Kidney tubule cell (primary cell): ENCODE measurements at regions not wholly inside any gene's neighbourhood (a gene's known extent, or its start where the extent isn't known, plus 50 kb on each side); places are given as distances from the start of the nearest gene placed in this dataset.
A peak's percentile ranks its signal among the peaks of the same experiment; 100 is the strongest.

Source experiments
- DNase-seq: peaks from one replicate; pipeline ENCODE4 v3.0.0-alpha.2; 2018; ENCODE audit warnings: low spot score

DNA sequence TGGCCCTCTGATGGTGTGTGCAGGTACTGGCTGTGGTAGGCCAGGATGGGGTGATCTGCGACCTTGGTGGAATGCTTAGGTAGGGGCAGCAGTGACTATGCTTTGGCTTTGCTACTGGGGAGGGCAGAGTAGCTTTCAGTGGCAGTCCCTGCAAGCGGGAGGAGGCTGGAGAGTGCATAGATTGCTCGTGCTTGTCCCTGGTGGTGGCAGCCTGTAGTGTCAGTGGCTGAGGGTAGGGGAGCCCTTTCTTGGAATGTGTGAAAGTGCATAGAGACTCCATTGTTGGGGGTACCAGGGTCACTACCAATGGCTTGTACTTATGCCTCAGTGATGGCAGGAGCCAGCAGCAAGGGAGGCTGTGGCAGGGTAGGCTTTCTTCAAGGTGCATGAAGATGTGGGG, 582.6 kb downstream of the MRPL39 start:
- DNase-seq, result no peak

DNA sequence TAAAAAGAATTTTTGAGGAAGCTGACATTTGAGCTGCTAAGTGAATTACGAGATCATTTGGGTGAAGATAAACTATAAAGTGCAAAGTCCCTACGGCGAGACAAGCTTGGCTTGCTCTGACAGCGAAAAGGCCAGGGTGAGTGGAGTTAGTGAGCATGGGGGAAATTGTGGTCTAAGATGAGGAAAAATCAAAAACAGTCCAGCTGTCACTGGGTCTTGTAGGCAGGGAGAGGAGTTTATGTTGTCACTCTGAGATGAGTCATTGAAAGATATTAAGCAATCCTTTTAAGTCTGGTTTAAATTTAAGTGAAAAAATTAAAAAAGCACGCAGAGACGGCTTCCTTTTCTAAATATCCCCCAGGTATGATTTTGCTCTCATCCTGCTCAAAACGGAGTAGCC, 601.9 kb downstream of the MRPL39 start:
- DNase-seq, result peak; percentile 33

DNA sequence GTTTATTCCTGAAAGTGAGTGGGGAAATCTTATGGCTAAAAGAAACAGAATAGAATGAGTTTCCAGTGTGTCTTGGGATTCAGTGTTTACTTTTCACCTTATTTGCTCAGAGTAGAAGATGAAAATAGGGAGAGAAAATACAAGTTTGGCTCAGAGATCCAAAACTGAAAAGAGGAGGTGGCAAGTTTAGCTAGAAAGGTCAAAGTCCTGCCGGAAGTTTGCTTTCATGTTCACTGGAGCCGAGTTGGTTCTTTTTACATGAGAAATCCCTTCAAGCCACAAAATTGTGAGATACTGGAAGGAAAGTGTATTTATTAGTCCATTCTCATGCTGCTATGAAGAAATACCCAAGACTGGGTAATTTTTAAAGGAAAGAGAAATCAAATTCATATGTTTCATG, 604.6 kb downstream of the MRPL39 start:
- DNase-seq, result peak; percentile 3

DNA sequence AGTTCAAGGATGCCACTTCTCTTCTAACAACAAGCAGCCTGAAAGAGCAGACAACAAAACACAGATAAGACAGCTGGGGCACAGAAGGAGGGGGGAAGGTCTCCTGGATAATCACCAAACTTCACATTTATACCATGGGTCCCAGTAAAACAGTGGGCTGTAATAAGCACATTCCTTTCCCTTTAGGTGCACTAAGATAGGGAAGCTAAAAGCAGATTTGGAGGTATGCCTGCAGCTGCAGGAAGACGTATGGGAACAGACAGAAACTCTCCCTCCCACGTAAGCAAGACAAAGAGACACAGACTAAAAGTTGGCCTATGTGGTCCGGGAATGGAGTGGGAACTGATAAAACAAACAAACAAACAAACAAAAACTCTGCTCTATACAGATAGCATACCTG, 612.1 kb downstream of the MRPL39 start:
- no peak for DNase-seq

DNA sequence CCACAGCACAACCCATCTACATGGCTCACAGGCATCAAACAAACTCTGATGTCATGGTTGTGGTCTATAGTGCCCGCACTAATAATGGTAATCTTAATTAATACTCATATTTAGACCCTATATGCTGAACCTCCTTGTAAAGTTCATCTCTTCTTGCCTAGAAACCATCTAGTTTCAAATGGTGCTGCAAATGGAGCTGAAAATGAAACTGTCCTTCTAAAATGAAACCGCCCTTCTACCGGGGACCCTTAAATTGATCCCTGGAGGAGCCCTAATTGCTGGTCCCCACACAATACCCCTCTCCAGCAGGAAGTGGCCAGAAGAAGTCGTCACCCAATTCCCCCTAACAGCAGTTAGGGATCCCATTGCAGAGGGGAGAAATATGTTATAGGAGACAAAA, 612.6 kb downstream of the MRPL39 start:
- DNase-seq, result no peak

DNA sequence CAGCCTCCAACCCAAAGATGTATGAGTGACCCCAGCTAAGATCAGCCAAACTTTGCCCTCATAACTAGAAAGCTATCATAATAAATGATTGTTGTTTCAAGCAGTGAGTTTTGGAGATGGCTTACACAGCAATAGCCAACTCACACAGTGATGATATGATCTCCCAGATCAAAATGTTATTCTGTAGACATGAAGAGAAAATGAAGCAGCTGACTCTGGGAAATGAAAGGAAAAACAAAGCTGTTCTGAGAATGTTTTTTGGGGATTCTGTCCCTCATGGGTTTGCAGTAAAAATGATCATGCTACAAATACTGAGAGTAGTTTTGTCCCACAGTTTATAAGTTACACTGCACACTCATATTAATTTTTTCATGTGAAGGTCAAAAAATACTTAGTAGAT, 617.8 kb downstream of the MRPL39 start:
- no peak for DNase-seq

DNA sequence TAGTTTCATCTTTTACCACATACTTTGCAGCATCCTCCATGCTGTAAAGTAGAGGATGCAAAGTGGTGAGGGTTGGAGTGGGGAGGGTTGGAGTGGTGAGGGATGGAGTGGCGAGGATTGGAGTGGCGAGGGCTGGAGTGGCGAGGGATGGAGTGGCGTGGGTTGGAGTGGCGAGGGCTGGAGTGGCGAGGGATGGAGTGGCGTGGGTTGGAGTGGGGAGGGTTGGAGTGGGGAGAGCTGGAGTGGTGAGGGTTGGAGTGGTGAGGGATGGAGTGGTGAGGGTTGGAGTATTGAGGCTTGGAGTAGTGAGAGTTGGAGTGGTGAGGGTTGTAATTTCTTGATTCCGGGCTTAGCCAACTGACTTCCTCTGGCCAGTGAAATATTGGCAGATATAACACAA, 618.3 kb downstream of the MRPL39 start:
- DNase-seq, result no peak

DNA sequence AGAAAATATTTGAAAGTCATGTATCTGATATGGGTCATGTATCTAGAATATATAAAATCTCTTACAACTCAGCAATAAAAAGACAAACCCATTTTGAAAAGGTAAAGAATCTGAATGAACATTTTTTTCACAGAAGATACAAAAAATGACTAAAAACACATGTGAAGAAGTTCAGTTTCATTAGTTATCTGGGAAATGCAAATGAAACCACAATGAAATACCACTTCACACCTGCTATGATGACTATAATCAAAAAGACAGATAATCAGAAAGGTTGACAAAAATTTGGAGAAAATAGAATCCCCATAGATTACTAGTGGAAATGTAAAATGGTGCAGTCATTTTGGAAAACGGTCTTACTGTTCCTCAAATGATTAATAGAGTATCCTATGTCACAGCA, 631.0 kb downstream of the MRPL39 start:
- DNase-seq, result no peak

DNA sequence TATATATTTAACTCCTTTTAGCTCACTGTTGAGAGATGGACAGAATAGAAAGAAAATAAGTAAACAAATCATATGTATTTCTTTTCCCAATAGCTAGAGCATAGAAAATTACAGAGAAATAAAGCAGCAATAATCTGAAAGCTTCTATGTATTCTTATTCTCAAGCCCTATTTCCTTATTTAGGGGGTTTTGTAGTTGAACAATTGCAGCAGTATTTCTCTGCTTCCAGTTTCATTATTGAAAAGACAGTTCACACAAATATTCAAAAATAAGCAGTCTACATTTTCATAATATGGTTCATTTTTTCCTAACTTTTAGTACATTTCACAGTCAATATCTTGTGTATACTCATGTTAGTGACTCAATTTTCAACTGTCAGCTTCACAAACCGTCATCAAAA, 638.2 kb downstream of the MRPL39 start:
- no peak for DNase-seq

DNA sequence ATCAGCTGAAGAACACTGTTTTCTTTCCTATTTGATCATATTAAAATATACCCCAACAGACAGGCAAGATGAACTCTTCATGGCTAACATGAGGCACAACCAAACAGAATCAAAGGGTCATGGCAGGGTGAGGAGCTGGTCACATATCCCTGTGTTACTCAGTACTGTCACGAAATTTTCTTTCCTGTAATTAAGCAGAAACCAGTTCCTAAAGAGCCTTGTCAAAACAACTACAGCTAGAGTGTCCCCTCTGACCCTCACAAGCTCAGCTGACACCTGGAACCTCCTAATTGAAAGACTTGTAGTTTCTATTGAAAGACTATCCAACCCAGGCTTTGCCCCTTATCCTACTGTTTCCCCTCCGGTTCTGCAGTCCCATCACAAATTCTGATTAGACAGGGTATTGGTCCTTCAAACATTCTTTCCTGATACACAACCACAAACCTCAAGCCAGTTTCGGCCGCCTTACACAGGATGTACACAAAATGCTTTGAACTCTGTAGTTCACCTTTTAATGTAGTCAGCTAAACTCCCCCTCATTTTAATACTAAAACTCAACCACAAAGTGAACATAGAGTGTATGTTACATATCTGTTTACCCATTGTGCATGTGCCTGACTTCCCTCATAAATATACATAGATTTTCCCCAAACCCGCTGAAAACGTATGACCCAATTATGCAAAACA, 651.9 kb downstream of the MRPL39 start:
- no peak for DNase-seq

DNA sequence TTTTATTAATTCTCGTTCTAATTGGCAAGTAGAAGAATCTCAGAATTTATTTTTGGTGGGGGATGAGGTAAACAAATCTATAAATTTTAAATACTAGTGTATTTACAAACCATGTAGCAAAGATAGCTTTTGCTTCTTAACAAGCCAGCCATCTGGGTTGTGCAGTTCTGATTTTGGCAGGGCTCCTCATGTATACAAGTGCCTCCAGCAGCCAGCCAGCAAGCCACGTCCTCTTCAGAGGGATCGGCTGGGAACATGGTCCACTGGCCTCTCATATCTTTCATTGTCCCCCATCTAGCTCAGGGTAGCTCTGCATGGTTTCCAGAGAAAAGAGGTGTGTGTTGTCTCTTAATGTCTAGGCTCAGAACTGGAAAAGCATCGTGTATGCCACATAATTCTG, 659.1 kb downstream of the MRPL39 start:
- DNase-seq, result no peak

DNA sequence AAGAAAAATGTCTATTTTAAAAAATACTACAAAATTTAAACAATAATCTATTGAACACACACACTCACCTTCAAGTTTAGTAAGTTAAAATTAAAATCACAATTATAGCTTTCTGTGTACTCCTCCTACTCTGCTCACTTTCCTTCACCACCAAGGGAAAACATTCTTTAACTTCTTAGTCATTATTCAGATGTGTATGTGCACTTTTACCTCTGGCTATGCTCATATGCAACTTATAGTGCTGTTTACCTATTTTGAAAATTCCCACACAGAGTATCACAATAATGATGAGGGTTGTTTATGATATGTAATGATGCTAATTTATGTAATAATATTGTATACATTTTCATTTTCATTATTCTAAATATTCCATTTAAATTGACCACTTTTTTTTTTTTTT, 661.4 kb downstream of the MRPL39 start:
- no peak for DNase-seq

DNA sequence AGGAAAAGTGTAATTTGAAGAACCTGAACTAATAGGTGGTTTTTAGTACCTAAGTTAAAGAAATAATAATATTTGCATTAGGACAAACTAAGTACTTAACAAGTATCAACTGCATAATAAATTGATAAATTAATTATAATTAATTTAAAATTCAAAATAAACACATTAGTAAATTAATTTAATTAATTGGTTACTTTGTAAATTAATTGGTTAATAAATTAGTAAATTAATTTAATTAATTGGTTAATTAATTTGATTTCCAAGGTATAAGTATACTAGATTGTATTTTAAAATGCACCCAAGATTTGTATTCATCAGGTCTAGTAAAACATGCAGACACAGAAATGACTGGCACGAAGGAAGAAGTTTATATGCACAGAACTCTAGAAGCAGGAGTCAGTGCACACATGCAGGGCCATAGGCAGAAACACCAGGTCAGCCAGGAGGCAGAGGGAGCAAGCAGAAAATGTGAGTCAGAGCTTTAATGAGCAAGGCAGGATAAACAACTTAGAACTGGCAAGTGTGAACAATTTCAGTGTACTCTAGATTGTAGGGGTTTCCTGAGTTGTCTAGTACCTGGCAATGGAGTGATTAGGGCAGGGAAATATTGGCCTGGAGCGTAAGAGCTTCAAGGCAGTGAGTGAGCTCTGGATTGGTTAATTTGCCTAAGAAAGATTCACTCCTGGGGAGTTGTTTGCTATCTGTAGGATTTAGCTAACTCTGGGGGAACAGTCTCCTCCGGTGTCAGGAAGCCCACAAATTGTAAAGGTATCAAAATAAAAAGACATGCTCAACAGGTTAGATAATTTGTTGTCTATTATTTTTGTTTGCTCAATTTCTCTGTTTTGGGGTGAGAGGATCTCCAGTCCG, 665.7 kb downstream of the MRPL39 start:
- peak; percentile 27 for DNase-seq

DNA sequence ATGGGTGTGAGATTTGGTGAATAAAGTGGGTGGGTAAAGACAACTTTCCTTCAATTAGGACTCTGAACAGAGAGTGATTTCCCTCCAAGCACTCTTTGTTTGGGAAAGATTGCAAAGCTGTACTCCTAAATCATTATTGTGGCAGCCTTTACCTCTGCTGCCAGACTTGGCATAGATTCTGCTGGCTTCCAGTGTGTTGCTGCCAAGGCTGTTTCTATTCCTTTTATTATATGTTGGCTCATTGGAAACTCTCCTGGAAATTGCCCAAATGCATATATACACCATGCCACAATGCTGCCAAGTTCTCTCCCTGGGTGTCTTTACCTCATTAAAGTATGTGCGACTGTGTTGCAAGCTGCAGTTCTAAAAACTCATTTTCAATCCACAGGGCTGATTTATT, 668.0 kb downstream of the MRPL39 start:
- DNase-seq, result no peak

DNA sequence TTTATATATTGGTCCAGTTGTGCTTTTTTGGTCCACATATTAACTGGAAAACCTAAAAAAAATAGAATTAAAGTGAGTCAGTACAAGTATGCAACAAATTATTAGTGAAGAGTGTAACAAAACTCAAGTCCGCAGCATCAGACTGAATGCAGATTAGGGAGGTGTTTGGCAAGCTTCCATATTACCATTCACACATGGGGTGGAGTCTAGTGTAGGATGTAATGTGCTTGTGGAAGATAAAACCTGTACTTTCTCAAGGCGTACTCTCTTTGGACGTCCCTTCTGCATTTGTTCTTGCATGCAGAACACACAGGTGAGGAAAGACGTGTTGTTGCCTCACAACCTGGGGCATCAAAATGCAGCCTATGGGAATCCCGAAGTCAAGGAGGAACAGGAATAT, 668.7 kb downstream of the MRPL39 start:
- no peak for DNase-seq

DNA sequence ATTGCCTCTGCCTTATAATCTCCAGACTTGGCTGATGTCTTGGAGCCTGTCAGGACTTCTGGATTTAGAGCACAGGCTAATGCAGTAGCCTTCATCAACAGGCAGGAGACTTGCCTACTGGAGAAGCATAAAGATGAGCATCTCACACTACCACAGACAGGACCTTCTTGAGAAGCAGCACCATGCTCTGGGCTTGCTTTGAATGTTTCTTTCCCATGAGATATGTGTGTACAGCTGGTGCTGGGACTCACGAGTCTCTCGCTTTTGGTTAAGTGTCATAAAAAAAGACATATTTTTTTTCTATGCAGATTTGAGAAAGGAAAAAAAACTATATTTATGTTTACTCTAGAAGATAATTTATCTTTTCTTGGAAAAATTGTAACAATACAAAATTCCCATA, 671.3 kb downstream of the MRPL39 start:
- no peak for DNase-seq

DNA sequence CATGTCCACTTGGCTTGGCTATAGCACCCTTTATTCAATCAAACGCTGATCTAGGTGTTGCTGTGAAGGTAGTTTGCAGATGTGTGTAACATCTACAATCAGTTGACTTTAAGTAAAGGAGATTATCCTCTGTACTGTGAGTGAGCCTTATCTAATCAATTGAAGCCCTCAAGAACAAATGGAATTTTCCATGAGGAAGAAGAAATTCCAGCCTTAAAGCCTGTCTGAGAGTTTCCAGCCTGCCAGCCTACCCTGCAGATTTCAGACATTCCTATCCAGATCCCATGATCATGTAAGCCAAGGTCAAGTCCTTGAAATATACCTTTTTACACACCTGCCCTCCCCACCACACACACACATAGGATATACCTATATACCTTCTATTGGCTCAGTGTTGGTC, 696.7 kb downstream of the MRPL39 start:
- DNase-seq, result no peak

DNA sequence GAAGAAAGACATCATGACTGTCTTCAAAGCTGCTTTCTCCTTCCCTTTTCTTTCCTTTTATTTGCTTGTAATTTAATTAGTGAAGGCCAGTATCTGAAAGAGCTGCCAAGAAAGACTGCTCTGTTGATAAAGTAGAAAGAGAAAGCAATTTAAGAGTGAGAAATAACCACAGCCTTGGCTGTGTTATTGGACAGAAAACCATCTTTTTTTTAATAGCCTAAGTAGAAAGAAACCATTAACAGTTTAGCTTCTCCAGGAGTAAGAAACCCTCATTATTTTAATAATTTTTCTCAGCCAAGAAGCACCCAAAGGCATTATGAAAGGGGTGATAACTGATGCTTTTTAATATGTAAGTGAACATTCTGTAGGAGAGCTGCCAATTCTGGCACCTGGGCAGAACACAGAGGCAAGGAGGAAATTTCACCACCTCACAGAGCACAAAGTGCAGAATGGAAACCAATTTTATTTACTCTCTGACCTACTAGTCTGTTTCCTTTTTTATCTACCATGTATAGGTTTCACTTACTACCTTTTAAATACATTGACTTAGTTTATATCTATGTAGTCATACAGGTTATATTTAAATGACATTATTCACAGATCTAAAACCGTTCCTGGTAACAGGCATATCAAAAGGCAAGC, 703.2 kb downstream of the MRPL39 start:
- no peak for DNase-seq

DNA sequence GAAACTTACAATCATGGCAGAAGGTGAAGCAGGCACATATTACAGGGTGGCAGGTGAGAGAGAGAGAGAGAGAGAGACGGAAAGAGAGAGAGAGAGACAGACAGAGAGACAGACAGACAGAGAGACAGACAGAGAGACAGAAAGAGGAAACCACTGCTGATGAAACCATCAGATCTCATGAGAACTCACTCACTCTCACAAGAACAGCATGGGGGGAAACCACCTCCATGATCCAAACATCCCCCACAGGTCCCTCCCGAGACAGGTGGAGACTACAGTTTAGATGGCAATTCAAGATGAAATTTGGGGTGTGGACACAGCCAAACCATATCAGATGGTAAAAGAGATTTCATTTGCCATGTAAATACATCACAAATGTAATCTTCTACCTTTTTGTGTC, 708.1 kb downstream of the MRPL39 start:
- DNase-seq, result no peak

DNA sequence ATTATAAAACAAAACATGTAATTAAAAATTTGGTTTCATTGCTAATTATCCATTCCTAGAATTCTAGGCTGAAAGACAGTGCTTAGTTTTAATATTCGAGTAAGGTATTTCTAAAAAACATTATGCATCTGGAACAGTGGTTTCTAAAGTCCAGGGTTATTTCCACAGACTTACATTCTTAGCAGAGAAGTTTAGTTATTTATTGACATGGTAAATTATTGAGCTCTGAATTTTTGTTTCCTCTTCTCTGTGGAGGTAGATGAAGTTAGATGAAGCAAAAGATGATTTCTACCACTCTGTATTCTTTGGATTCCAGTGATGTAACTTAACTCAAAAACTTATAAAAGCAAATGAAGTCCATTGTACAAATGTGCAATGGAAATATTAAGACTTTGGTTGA, 709.4 kb downstream of the MRPL39 start:
- DNase-seq, result peak; percentile 31

DNA sequence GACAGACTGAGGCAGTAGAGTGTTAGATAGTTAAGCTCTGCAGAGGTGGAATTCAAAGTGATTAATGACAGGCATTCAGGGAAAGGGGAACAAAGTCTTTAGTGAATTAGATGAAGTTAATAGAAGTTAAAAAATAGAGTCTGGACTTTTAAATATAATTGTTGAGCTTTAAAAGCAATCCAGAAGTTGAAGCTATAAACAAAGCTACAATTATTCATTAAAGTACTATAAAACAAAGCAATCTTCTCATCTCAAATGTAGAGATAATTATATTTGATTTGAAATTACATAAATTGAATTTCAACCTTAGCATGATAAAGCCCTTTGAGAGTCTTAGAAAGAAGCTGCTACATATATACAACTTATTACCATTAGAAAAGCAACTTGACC, 710.6 kb downstream of the MRPL39 start:
- DNase-seq, result no peak

DNA sequence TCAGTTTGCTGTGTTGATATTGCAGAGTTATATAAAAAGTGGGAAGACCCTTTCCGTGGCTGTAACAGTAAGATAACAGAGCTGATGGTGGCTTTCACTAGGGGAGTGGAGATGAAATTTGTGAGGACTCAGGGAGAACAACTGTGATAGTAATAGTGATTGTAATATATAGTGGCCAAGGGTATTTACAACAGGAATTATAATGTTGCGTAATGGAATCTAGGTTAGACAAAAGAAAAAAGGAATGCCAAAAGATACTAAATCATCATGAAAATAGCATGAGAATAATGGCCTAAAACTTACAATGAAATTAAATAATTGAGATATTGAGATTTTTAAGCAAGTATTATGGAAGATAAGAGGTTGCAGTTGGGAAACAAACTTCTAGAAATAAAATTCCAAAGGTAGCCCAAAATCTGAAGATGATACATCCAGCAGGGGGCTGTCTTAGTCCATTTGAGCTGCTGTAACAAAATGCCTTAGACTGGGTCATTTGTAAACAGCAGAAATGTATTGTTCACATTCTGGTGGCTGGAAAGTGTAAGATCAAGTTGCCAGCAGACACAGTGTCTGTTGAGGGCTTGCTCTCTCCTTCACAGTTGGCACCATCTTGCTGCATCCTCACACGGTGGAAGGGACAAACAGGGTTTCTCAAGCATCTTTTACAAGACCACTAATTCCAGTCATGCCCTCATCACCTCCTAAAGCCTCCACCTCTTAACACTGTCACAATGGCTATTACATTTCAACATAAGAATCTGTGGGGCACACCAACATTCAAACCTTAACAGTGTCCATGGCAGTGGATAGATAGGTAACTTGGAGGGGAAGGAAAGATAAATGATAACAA, 711.2 kb downstream of the MRPL39 start:
- peak; percentile 28 for DNase-seq
